ENCODE measurements at regions not wholly inside any gene's neighbourhood (a gene's known extent, or its start where the extent isn't known, plus 50 kb on each side); places are given as distances from the start of the nearest gene placed in this dataset.

DNA sequence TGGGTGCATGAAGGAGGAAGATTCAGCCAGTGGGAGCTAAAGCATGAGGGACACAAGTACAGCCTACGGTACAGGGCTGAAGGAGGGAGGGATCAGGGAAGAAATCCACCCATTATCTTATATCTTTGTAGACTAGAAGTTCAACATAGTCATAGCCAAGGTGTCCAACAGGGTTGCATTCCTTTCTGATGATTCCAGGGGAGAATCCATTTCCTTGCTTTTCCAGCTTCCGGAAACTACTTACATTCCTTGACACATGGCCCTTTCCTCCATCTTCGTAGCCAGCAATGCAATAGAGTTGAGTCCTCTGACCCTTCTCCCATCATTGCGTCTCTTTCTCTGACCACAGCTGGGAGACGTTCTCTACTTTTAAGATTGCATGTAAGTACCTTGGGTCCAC, 471.0 kb upstream of the SEMA6D start:
- TF ChIP-seq, protein P1, sequence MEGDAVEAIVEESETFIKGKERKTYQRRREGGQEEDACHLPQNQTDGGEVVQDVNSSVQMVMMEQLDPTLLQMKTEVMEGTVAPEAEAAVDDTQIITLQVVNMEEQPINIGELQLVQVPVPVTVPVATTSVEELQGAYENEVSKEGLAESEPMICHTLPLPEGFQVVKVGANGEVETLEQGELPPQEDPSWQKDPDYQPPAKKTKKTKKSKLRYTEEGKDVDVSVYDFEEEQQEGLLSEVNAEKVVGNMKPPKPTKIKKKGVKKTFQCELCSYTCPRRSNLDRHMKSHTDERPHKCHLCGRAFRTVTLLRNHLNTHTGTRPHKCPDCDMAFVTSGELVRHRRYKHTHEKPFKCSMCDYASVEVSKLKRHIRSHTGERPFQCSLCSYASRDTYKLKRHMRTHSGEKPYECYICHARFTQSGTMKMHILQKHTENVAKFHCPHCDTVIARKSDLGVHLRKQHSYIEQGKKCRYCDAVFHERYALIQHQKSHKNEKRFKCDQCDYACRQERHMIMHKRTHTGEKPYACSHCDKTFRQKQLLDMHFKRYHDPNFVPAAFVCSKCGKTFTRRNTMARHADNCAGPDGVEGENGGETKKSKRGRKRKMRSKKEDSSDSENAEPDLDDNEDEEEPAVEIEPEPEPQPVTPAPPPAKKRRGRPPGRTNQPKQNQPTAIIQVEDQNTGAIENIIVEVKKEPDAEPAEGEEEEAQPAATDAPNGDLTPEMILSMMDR (IDR thresholded peaks at IDR 0.05): no peak
- no peak for TF ChIP-seq POLR2A (IDR thresholded peaks at IDR 0.05)
- Histone ChIP-seq H3K27ac (no peak overlapping the region), H3K27me3 (no peaks in the 10 kb centered on the region), H3K4me1 (replicated peaks in 1 of 2) (no peaks in the 10 kb centered on the region), H3K9me3 (replicated peaks in 1 of 3) (no peaks in the 10 kb centered on the region), H3K4me3 (no peak overlapping the region), H3K36me3 (replicated peaks in 1 of 2) (no peaks in the 10 kb centered on the region)
- no peak for DNase-seq
- 88 to 96% (median 91%) methylated on average over 5 of the region's 5 CpGs for WGBS, 4 donors
- intact Hi-C loops (cut with DNase I): no loop called here

DNA sequence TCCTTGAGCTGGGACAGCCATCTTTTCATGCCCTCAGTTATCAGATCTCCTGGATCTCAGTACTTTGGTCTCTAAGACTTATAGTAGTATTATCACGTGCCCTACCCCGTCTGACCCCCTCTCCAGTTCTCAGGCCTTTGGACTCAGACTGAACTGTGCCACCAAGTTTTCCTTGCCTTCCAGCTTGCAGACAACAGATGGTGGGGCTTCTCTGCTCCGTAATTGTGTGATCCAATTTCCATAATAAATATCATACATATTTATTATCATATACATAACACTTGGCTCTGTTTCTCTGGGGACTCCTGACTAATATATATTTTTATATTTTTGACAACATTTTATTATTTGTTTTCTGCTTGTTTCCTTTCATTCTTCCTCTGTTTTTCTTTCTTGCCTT, 458.8 kb upstream of the SEMA6D start:
- no peak overlapping the region for H3K27ac ChIP-seq
- WGBS, 4 donors: 77 to 91% (median 86%) methylated on average over 3 of the region's 3 CpGs

DNA sequence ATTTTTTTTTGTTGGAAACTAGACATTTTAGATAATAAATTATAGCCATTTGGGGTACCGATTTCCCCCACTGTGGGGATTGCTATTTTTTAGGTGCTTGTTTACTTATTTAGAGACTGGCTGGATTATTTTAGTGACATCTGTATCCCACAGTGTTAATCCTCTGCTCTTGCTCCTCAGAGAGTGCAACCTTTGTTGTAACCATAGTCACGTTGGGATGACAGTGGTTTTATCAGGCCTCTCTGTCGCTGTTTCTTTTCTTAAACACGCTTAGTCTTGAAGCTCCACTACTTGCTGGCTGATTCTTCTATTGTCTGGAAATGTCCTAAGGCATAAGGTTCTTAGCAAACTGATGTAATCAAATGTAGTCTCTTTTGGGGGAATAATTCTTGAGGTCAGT, 451.6 kb upstream of the SEMA6D start:
- Histone ChIP-seq H3K4me1 (replicated peaks in 1 of 2) (no peaks in the 10 kb centered on the region), H3K4me3 (no peak overlapping the region), H3K27ac (no peak overlapping the region), H3K27me3 (no peaks in the 10 kb centered on the region), H3K36me3 (replicated peaks in 1 of 2) (no peaks in the 10 kb centered on the region), H3K9me3 (replicated peaks in 1 of 3) (no peaks in the 10 kb centered on the region)
- TF ChIP-seq, protein P1 (IDR thresholded peaks at IDR 0.05): no peak
- 67 to 81% (median 79%) methylated on average over 4 of the region's 4 CpGs for WGBS, 4 donors
- no peak for DNase-seq
- intact Hi-C loops (cut with DNase I): no loop called here

More for the DNA sequence above, 458.8 kb upstream of the SEMA6D start:
- Histone ChIP-seq H3K36me3 (replicated peaks in 1 of 2) (no peaks in the 10 kb centered on the region), H3K9me3 (replicated peaks in 1 of 3) (no peaks in the 10 kb centered on the region), H3K27me3 (no peaks in the 10 kb centered on the region), H3K4me3 (no peak overlapping the region), H3K4me1 (replicated peaks in 1 of 2) (no peaks in the 10 kb centered on the region)
- TF ChIP-seq, protein P1 (IDR thresholded peaks at IDR 0.05): no peak
- TF ChIP-seq POLR2A (IDR thresholded peaks at IDR 0.05): no peak
- intact Hi-C loops (cut with DNase I): no loop called here
- DNase-seq: no peak

DNA sequence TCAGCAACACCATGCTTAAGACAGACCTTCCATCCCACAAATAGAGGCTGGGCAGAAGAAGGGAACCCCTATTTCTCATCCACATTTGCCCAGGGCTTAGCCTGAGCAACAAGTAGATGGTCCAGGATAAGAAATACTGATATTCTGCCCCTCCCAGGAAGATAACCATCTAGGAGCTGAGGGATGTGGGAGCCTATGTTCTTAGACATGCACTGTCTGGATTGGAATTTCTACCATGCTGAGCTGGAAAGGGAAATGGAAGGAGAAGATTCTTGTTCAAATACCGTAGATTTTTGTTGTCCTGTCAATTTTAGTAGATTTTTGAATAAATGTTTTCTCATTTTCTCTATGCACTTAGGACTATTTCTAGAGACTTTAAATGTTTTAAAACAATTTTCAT, 450.7 kb upstream of the SEMA6D start:
- no peak for TF ChIP-seq POLR2A (IDR thresholded peaks at IDR 0.05)

DNA sequence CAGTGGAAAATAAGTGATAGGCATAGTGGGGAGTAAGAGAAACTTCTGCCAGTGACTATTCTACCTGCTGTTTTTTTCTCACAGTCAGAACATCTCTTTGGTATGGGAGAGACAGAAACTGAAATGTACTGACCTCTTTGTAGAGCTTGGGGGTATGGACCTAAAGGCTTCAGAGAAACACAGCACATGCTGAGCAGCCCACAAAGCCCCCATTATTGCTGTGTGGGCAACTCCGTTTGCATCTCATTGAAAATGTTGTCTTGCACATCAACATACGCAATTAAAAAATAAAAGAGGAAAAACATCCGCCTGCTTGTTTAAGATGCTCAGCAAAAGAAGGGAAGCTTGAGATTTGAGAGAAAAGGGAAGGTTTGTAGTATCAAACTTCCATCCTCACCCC, 443.4 kb upstream of the SEMA6D start:
- H3K27ac ChIP-seq: no peak overlapping the region
- WGBS, 4 donors: 72 to 82% (median 74%) methylated on average over 3 of the region's 3 CpGs
- DNase-seq: no peak
- H3K36me3 ChIP-seq (replicated peaks in 1 of 2): no peaks in the 10 kb centered on the region
- no peaks in the 10 kb centered on the region for H3K9me3 ChIP-seq (replicated peaks in 1 of 3)
- no peaks in the 10 kb centered on the region for H3K27me3 ChIP-seq
- no peak overlapping the region for H3K4me3 ChIP-seq
- no peak for TF ChIP-seq POLR2A (IDR thresholded peaks at IDR 0.05)
- TF ChIP-seq, protein P1 (IDR thresholded peaks at IDR 0.05): no peak
- intact Hi-C loops (cut with DNase I): no loop called here
- no peaks in the 10 kb centered on the region for H3K4me1 ChIP-seq (replicated peaks in 1 of 2)

More for the DNA sequence above, 450.7 kb upstream of the SEMA6D start:
- H3K27ac ChIP-seq: no peak overlapping the region
- H3K36me3 ChIP-seq (replicated peaks in 1 of 2): no peaks in the 10 kb centered on the region
- no peaks in the 10 kb centered on the region for H3K9me3 ChIP-seq (replicated peaks in 1 of 3)
- intact Hi-C loops (cut with DNase I): no loop called here
- H3K4me1 ChIP-seq (replicated peaks in 1 of 2): no peaks in the 10 kb centered on the region
- H3K4me3 ChIP-seq: no peak overlapping the region
- DNase-seq: no peak
- 76 to 94% (median 84%) methylated on average over 1 of the region's 1 CpG for WGBS, 4 donors
- no peaks in the 10 kb centered on the region for H3K27me3 ChIP-seq

Measured in adrenal gland (tissue), 9 donors.